CD4-positive, alpha-beta T cell (primary cell): ENCODE measurements at regions not wholly inside any gene's neighbourhood (a gene's known extent, or its start where the extent isn't known, plus 50 kb on each side); places are given as distances from the start of the nearest gene placed in this dataset.

Source experiments
- ATAC-seq: fragments of 200-7000 bp; cut with Tn5 transposase; one replicate; pipeline ENCODE4 v1.10.0; 2022; ENCODE audit warnings: mild to moderate bottlenecking; ENCODE audit not compliant: poor library complexity
- CTCF ChIA-PET: fragments of 350-600 bp; sonication (Branson Sonifier 250); formaldehyde crosslinking; loops from one replicate; lab custom pipeline; 2021; ENCODE audit warnings: antibody characterized with exemption, inconsistent platforms; lab: Charles Lee
- POLR2A ChIA-PET: fragments of 350-600 bp; sonication (Branson Sonifier 250); formaldehyde crosslinking; loops from one replicate; lab custom pipeline; 2021; ENCODE audit warnings: antibody characterized with exemption, inconsistent platforms; lab: Charles Lee
- DNase-seq, 14 experiments: peaks; one replicate each; pipeline ENCODE4 v3.0.0-alpha.2; 2013 to 2020; ENCODE audit warnings: mixed read lengths in 2 of 14
- H3K27ac ChIP-seq, 2 donors: one replicate each; pipeline versions ENCODE4 v1.5.1 to v1.7.0; 2013; ENCODE audit warnings: low read length in 2 of 2, low read depth in 1 of 2, mild to moderate bottlenecking in 1 of 2
- H3K27me3 ChIP-seq, 2 experiments: 1 replicate in 1 of 2; 2 replicates in 1 of 2; pipeline versions ENCODE4 v1.6.1 to v1.7.0; 2013; ENCODE audit warnings: low read length in 2 of 2, control low read depth in 1 of 2, mild to moderate bottlenecking in 1 of 2, moderate library complexity in 1 of 2; ENCODE audit not compliant: insufficient read depth in 2 of 2, control insufficient read depth in 1 of 2
- H3K36me3 ChIP-seq: one replicate; pipeline ENCODE4 v1.6.1; 2013; ENCODE audit warnings: low read length, control low read depth; ENCODE audit not compliant: insufficient read depth
- H3K4me1 ChIP-seq: one replicate; pipeline ENCODE4 v1.6.1; 2013; ENCODE audit warnings: low read length, control low read depth; ENCODE audit not compliant: insufficient read depth
- H3K4me3 ChIP-seq: one replicate; pipeline ENCODE4 v1.5.1; 2013; ENCODE audit warnings: mild to moderate bottlenecking, low read length, moderate library complexity
- H3K9me3 ChIP-seq, 2 experiments: 1 replicate in 1 of 2; 2 replicates in 1 of 2; pipeline versions ENCODE4 v1.6.1 to v1.7.0; 2013; ENCODE audit warnings: low read length in 2 of 2, mild to moderate bottlenecking in 2 of 2, control low read depth in 1 of 2, moderate library complexity in 1 of 2; ENCODE audit not compliant: control insufficient read depth in 1 of 2, insufficient read depth in 1 of 2
- H3K27ac Mint-ChIP-seq: one replicate; pipeline ENCODE4 v1.8.0; 2020; ENCODE audit warnings: mixed read lengths
- H3K27me3 Mint-ChIP-seq: one replicate; pipeline ENCODE4 v1.8.0; 2021; ENCODE audit warnings: mixed read lengths
- H3K36me3 Mint-ChIP-seq: one replicate; pipeline ENCODE4 v1.8.0; 2021; ENCODE audit warnings: low read depth, mixed read lengths
- H3K4me1 Mint-ChIP-seq: one replicate; pipeline ENCODE4 v1.8.0; 2021; ENCODE audit warnings: low read depth, mixed read lengths
- H3K4me3 Mint-ChIP-seq: one replicate; pipeline ENCODE4 v1.8.0; 2020; ENCODE audit warnings: mild to moderate bottlenecking, mixed read lengths
- H3K9me3 Mint-ChIP-seq: one replicate; pipeline ENCODE4 v1.8.0; 2020; ENCODE audit warnings: mixed read lengths
- CTCF ChIP-seq: fragments of 200-600 bp; IDR thresholded peaks from one replicate; pipeline ENCODE4 v1.8.0; 2022; ENCODE audit warnings: antibody characterized with exemption, mild to moderate bottlenecking
- intact Hi-C, 2 experiments: fragments of 100-400 bp; cut with DNase I in 1 of 2; cut with micrococcal nuclease in 1 of 2; formaldehyde crosslinking; loops; one replicate each; pipeline versions ENCODE4 v1.15.1 to v1.9.0; 2023 to 2025; cut with DNase I, micrococcal nuclease

GRCh38 chr22:22346401-22347107 is 102.0 kb downstream of the VPREB1 start:
- no peak for DNase-seq
- H3K4me3 ChIP-seq, result no peak overlapping the region
- ChIA-PET POLR2A (no interaction called here), CTCF (interaction anchor here (0.7 kb wide), 1 partner anchor 274 kb away, joined by 3 read pairs; no protein-coding TSS in a partner anchor)
- H3K36me3 Mint-ChIP-seq, result no peaks in the 10 kb centered on the region
- H3K4me1 Mint-ChIP-seq, result no peaks in the 10 kb centered on the region
- H3K36me3 ChIP-seq, result no peaks in the 10 kb centered on the region
- peaks cover 11% of the 10 kb centered on the region for H3K27me3 Mint-ChIP-seq
- H3K27me3 ChIP-seq, result peaks cover 7 to 9% of the 10 kb centered on the region in 2 experiments
- H3K27ac ChIP-seq, result no peak overlapping the region
- H3K4me3 Mint-ChIP-seq, result no peak overlapping the region
- ATAC-seq, result no peak
- intact Hi-C loops, result loop anchor here in 1 of 2 experiments (10.0 kb wide), 1 partner anchor 142 kb away; no protein-coding TSS in a partner anchor
- H3K4me1 ChIP-seq, result no peaks in the 10 kb centered on the region
- H3K27ac Mint-ChIP-seq, result no peak overlapping the region
- TF ChIP-seq CTCF, result no peak
- H3K9me3 ChIP-seq, result no peaks in the 10 kb centered on the region
- H3K9me3 Mint-ChIP-seq, result no peaks in the 10 kb centered on the region

- H3K4me3 ChIP-seq, result no peak overlapping the region
- H3K27me3 Mint-ChIP-seq, result peaks cover 17% of the 10 kb centered on the region
- peaks cover 7 to 9% of the 10 kb centered on the region in 2 experiments for H3K27me3 ChIP-seq
- H3K27ac Mint-ChIP-seq, result no peak overlapping the region
- H3K4me1 ChIP-seq, result no peaks in the 10 kb centered on the region
- H3K4me3 Mint-ChIP-seq, result no peak overlapping the region
- H3K36me3 ChIP-seq, result no peaks in the 10 kb centered on the region
- no peaks in the 10 kb centered on the region for H3K4me1 Mint-ChIP-seq
- ATAC-seq (no peak), DNase-seq (peak in 2 of 14 experiments; percentile 8 to 15)
- no peak for TF ChIP-seq CTCF
- H3K9me3 ChIP-seq, result no peaks in the 10 kb centered on the region
- intact Hi-C loops, result loop anchor here in 1 of 2 experiments (10.0 kb wide), 1 partner anchor 143 kb away; no protein-coding TSS in a partner anchor
- H3K27ac ChIP-seq, result no peak overlapping the region
- H3K9me3 Mint-ChIP-seq, result no peaks in the 10 kb centered on the region
- ChIA-PET CTCF (no interaction called here), POLR2A (no interaction called here)
- no peaks in the 10 kb centered on the region for H3K36me3 Mint-ChIP-seq
Measured at GRCh38 chr22:22348127-22348814, 103.7 kb downstream of the VPREB1 start.

- no peak overlapping the region for H3K4me3 ChIP-seq
- POLR2A ChIA-PET, result no interaction called here
- Mint-ChIP-seq H3K36me3 (no peaks in the 10 kb centered on the region), H3K27me3 (peaks cover 22% of the 10 kb centered on the region), H3K9me3 (no peaks in the 10 kb centered on the region), H3K27ac (no peak overlapping the region), H3K4me3 (no peak overlapping the region), H3K4me1 (no peaks in the 10 kb centered on the region)
- DNase-seq, result no peak
- CTCF ChIA-PET, result no interaction called here
- TF ChIP-seq CTCF, result no peak
- no peaks in the 10 kb centered on the region for H3K9me3 ChIP-seq
- intact Hi-C loops, result loop anchor here (1.0 to 10.0 kb wide), 2 partner anchors 48 to 144 kb away; no protein-coding TSS in a partner anchor
- no peak overlapping the region for H3K27ac ChIP-seq
- no peak for ATAC-seq
- no peaks in the 10 kb centered on the region for H3K4me1 ChIP-seq
- no peaks in the 10 kb centered on the region for H3K36me3 ChIP-seq
- H3K27me3 ChIP-seq, result peaks cover 7 to 9% of the 10 kb centered on the region in 2 experiments
Measured at GRCh38 chr22:22348815-22349454, 104.3 kb downstream of the VPREB1 start.
